ENCODE measurements at regions not wholly inside any gene's neighbourhood (a gene's known extent, or its start where the extent isn't known, plus 50 kb on each side); places are given as distances from the start of the nearest gene placed in this dataset.
"Not testable (repeated sequence)": the region's sequence is repeated elsewhere in the genome, so short reads cannot be mapped to it uniquely, and the experiment has no call there.

GRCh38 chr4:52510939-52511565 lies 148.0 kb downstream of the USP46 start:
- DNase-seq (ENCODE audit: low read depth) = no peak

GRCh38 chr4:52511825-52512224 lies 147.3 kb downstream of the USP46 start:
- DNase-seq (ENCODE audit: low read depth) = no peak

GRCh38 chr4:52512291-52512690 lies 146.8 kb downstream of the USP46 start:
- DNase-seq (ENCODE audit: low read depth) = no peak

GRCh38 chr4:52522093-52522492 lies 137.0 kb downstream of the USP46 start:
- not testable (repeated sequence) for DNase-seq (ENCODE audit: low read depth)

- no peak for DNase-seq (ENCODE audit: low read depth)
Observed at GRCh38 chr4:52529983-52530382, 129.1 kb downstream of the USP46 start.

GRCh38 chr4:52535793-52536192 lies 123.3 kb downstream of the USP46 start:
- DNase-seq (ENCODE audit: low read depth) = no peak

Data from myocyte (in vitro differentiated cells).